ENCODE measurements at regions not wholly inside any gene's neighbourhood (a gene's known extent, or its start where the extent isn't known, plus 50 kb on each side); places are given as distances from the start of the nearest gene placed in this dataset.

GRCh38 chr20:23162887-23163286 is 76.8 kb upstream of the CD93 start:
- intact Hi-C loops (cut with DNase I) = no loop called here
- Histone ChIP-seq H3K36me3 (no peaks in the 10 kb centered on the region), H3K4me1 (peaks cover 32 to 62% of the 10 kb centered on the region in 2 donors), H3K27ac (peak overlapping the region in 1 of 2 donors; percentile 89), H3K27me3 (no peaks in the 10 kb centered on the region), H3K9me3 (no peaks in the 10 kb centered on the region), H3K4me3 (no peak overlapping the region)
- ATAC-seq (no peak), DNase-seq (no peak)
- no peak for TF ChIP-seq CTCF (IDR thresholded peaks at IDR 0.05)

GRCh38 chr20:23161968-23162696 is 76.0 kb upstream of the CD93 start:
- peak; percentile 80 for ATAC-seq
- H3K9me3 ChIP-seq = no peaks in the 10 kb centered on the region
- DNase-seq = peak in 3 of 4 donors; percentile 75 to 91 (median 89)
- no peaks in the 10 kb centered on the region for H3K36me3 ChIP-seq
- no peak for TF ChIP-seq CTCF (IDR thresholded peaks at IDR 0.05)
- intact Hi-C loops (cut with DNase I) = no loop called here
- no peaks in the 10 kb centered on the region for H3K27me3 ChIP-seq
- H3K27ac ChIP-seq = peak overlapping the region in 1 of 2 donors; percentile 89
- peaks cover 32 to 70% of the 10 kb centered on the region in 2 donors for H3K4me1 ChIP-seq
- H3K4me3 ChIP-seq = no peak overlapping the region

GRCh38 chr20:23161244-23161891 is 75.2 kb upstream of the CD93 start:
- no peaks in the 10 kb centered on the region for H3K27me3 ChIP-seq
- H3K4me3 ChIP-seq = no peak overlapping the region
- ATAC-seq (peak; percentile 17), DNase-seq (peak in 1 of 4 donors; percentile 85)
- peaks cover 39 to 77% of the 10 kb centered on the region in 2 donors for H3K4me1 ChIP-seq
- intact Hi-C loops (cut with DNase I) = no loop called here
- peak overlapping the region in 1 of 2 donors; percentile 89 for H3K27ac ChIP-seq
- H3K36me3 ChIP-seq = no peaks in the 10 kb centered on the region
- no peak for TF ChIP-seq CTCF (IDR thresholded peaks at IDR 0.05)
- no peaks in the 10 kb centered on the region for H3K9me3 ChIP-seq

GRCh38 chr20:23160536-23161243 is 74.6 kb upstream of the CD93 start:
- H3K4me3 ChIP-seq = no peak overlapping the region
- no peaks in the 10 kb centered on the region for H3K27me3 ChIP-seq
- TF ChIP-seq CTCF (IDR thresholded peaks at IDR 0.05) = no peak
- H3K9me3 ChIP-seq = no peaks in the 10 kb centered on the region
- peak; percentile 32 for ATAC-seq
- H3K27ac ChIP-seq = peak overlapping the region in 1 of 2 donors; percentile 89
- no peak for DNase-seq
- intact Hi-C loops (cut with DNase I) = no loop called here
- H3K36me3 ChIP-seq = no peaks in the 10 kb centered on the region
- H3K4me1 ChIP-seq = peaks cover 41 to 84% of the 10 kb centered on the region in 2 donors

- Histone ChIP-seq H3K27me3 (no peaks in the 10 kb centered on the region), H3K4me1 (peaks cover 41 to 92% of the 10 kb centered on the region in 2 donors), H3K4me3 (no peak overlapping the region), H3K9me3 (no peaks in the 10 kb centered on the region), H3K27ac (peak overlapping the region; percentile 48 to 89), H3K36me3 (no peaks in the 10 kb centered on the region)
- ATAC-seq (no peak), DNase-seq (no peak)
- no peak for TF ChIP-seq CTCF (IDR thresholded peaks at IDR 0.05)
- intact Hi-C loops (cut with DNase I) = no loop called here
These were observed 73.8 kb upstream of the CD93 start for GRCh38 chr20:23159947-23160318.
